HEK293 (cell line): ENCODE measurements at regions not wholly inside any gene's neighbourhood (a gene's known extent, or its start where the extent isn't known, plus 50 kb on each side); places are given as distances from the start of the nearest gene placed in this dataset.

Source experiments
- CTCF ChIA-PET: fragments of 350-600 bp; formaldehyde crosslinking; extraction: SDS; loops from one replicate; lab custom pipeline; 2021; ENCODE audit warnings: antibody characterized with exemption; lab: Yijun Ruan, JAX
- POLR2A ChIA-PET: fragments of 300-600 bp; formaldehyde crosslinking; extraction: SDS; loops from one replicate; lab custom pipeline; 2020; ENCODE audit warnings: antibody characterized with exemption, inconsistent platforms; lab: Yijun Ruan, JAX
- H3K27ac ChIP-seq: fragments of 200-500 bp; sonication (Bioruptor generic); 2 replicates; pipeline ENCODE4 v1.5.1; 2014; ENCODE audit warnings: low read depth, low read length, control low read depth, inconsistent platforms; ENCODE audit errors: extremely low read depth
- H3K36me3 ChIP-seq, 2 experiments: fragments of 200-500 bp in 1 of 2; sonication (Bioruptor generic) in 1 of 2; 1 replicate in 1 of 2; 2 replicates in 1 of 2; pipeline ENCODE4 v1.5.1; 2014 to 2017; ENCODE audit warnings: inconsistent platforms in 2 of 2, low read length in 2 of 2; ENCODE audit not compliant: control insufficient read depth in 2 of 2, insufficient read depth in 1 of 2
- H3K4me1 ChIP-seq: fragments of 200-500 bp; sonication (Bioruptor generic); 2 replicates; pipeline ENCODE4 v1.5.1; 2014; ENCODE audit warnings: mild to moderate bottlenecking, low read length, inconsistent platforms; ENCODE audit not compliant: control insufficient read depth, insufficient read depth
- H3K4me3 ChIP-seq: 2 replicates; pipeline ENCODE4 v1.5.1; 2011; ENCODE audit warnings: low read depth, mild to moderate bottlenecking, control low read depth, low read length, moderate library complexity
- H3K9me3 ChIP-seq: fragments of 200-500 bp; sonication (Bioruptor generic); 2 replicates; pipeline ENCODE4 v1.5.1; 2014; ENCODE audit warnings: low read depth, low read length, inconsistent platforms; ENCODE audit not compliant: control insufficient read depth, insufficient read depth
- KLF7 ChIP-seq: fragments of 450-650 bp; formaldehyde crosslinking; IDR thresholded peaks from 2 replicates; pipeline ENCODE4 v1.5.1; 2016; ENCODE audit warnings: missing biosample characterization, missing genetic modification characterization, borderline replicate concordance
- ZBTB17 ChIP-seq: fragments of 450-650 bp; formaldehyde crosslinking; IDR thresholded peaks from 2 replicates; pipeline ENCODE4 v1.5.1; 2016; ENCODE audit warnings: missing biosample characterization, missing genetic modification characterization
- ZBTB7A ChIP-seq: fragments of 450-650 bp; formaldehyde crosslinking; IDR thresholded peaks from 2 replicates; pipeline ENCODE4 v1.5.1; 2016; ENCODE audit warnings: low read depth, missing biosample characterization, missing genetic modification characterization
- ZNF2 ChIP-seq: fragments of 450-650 bp; formaldehyde crosslinking; IDR thresholded peaks from 2 replicates; pipeline ENCODE4 v1.5.1; 2016; ENCODE audit warnings: missing biosample characterization, missing genetic modification characterization
- ZNF391 ChIP-seq: fragments of 450-650 bp; formaldehyde crosslinking; IDR thresholded peaks from 2 replicates; pipeline ENCODE4 v1.5.1; 2016; ENCODE audit warnings: low read depth, missing biosample characterization, missing genetic modification characterization, borderline replicate concordance
- ZNF548 ChIP-seq: fragments of 450-650 bp; formaldehyde crosslinking; IDR thresholded peaks from 2 replicates; pipeline ENCODE4 v1.5.1; 2016; ENCODE audit warnings: missing biosample characterization, missing genetic modification characterization
- ZNF621 ChIP-seq: fragments of 450-650 bp; formaldehyde crosslinking; IDR thresholded peaks from 2 replicates; pipeline ENCODE4 v1.5.1; 2017; ENCODE audit warnings: missing biosample characterization, missing genetic modification characterization
- ZNF626 ChIP-seq: fragments of 450-650 bp; sonication (Bioruptor Pico); formaldehyde crosslinking; IDR thresholded peaks from 2 replicates; pipeline ENCODE4 v1.5.1; 2018; ENCODE audit warnings: missing biosample characterization, missing genetic modification characterization, inconsistent platforms
- ZNF837 ChIP-seq: fragments of 450-650 bp; formaldehyde crosslinking; IDR thresholded peaks from 2 replicates; pipeline ENCODE4 v1.5.1; 2016; ENCODE audit warnings: missing biosample characterization, missing genetic modification characterization
- ZSCAN16 ChIP-seq: fragments of 450-650 bp; formaldehyde crosslinking; IDR thresholded peaks from 2 replicates; pipeline ENCODE4 v1.5.1; 2016; ENCODE audit warnings: missing biosample characterization, missing genetic modification characterization
- ZSCAN23 ChIP-seq: fragments of 450-650 bp; formaldehyde crosslinking; IDR thresholded peaks from 2 replicates; pipeline ENCODE4 v1.5.1; 2016; ENCODE audit warnings: missing biosample characterization, missing genetic modification characterization
- TF ChIP-seq, protein P1 (sequence below): fragments of 450-650 bp; formaldehyde crosslinking; IDR thresholded peaks from 2 replicates; pipeline ENCODE4 v1.5.1; 2017; ENCODE audit warnings: missing biosample characterization, mild to moderate bottlenecking, missing genetic modification characterization, moderate library complexity
- TF ChIP-seq, protein P2 (sequence below): fragments of 450-650 bp; formaldehyde crosslinking; IDR thresholded peaks from 2 replicates; pipeline ENCODE4 v1.5.1; 2016; ENCODE audit warnings: missing biosample characterization, missing genetic modification characterization
- TF ChIP-seq, protein P3 (sequence below): fragments of 450-650 bp; formaldehyde crosslinking; IDR thresholded peaks from 2 replicates; pipeline ENCODE4 v1.5.1; 2016; ENCODE audit warnings: missing biosample characterization, missing genetic modification characterization
- TF ChIP-seq, protein P4 (sequence below): fragments of 450-650 bp; formaldehyde crosslinking; IDR thresholded peaks from 2 replicates; pipeline ENCODE4 v1.5.1; 2017; ENCODE audit warnings: missing biosample characterization, missing genetic modification characterization
- TF ChIP-seq, protein P5 (sequence below): fragments of 450-650 bp; formaldehyde crosslinking; IDR thresholded peaks from 2 replicates; pipeline ENCODE4 v1.5.1; 2016; ENCODE audit warnings: missing biosample characterization, missing genetic modification characterization, low read depth

DNA sequence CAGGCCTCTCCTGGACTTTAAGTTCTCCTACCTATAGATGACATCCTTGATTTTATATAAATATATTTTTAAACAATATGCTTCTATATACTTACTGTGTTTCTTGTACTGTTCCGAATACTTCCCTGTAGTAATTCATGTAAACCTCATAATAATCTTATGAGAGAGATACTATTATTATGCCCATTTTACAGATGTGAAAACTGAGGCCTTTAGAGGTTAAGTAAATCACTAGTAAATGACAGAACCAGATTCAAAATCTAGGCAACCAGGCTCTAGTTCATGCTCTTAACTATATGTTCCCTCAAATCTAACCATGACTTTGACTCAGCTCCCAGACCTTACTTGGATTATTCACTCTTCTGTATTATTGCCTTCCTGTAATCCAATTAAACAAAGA lies 243.0 kb upstream of the NR4A3 start (continued):
- TF ChIP-seq ZNF621 (tag by site-specific recombination): no peak
- TF ChIP-seq, protein P1, sequence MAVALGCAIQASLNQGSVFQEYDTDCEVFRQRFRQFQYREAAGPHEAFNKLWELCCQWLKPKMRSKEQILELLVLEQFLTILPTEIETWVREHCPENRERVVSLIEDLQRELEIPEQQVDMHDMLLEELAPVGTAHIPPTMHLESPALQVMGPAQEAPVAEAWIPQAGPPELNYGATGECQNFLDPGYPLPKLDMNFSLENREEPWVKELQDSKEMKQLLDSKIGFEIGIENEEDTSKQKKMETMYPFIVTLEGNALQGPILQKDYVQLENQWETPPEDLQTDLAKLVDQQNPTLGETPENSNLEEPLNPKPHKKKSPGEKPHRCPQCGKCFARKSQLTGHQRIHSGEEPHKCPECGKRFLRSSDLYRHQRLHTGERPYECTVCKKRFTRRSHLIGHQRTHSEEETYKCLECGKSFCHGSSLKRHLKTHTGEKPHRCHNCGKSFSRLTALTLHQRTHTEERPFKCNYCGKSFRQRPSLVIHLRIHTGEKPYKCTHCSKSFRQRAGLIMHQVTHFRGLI (tag by site-specific recombination): no peak
- no peak for TF ChIP-seq ZNF2 (tag by site-specific recombination)
- no peak for TF ChIP-seq ZSCAN16 (tag by site-specific recombination)
- TF ChIP-seq, protein P2, sequence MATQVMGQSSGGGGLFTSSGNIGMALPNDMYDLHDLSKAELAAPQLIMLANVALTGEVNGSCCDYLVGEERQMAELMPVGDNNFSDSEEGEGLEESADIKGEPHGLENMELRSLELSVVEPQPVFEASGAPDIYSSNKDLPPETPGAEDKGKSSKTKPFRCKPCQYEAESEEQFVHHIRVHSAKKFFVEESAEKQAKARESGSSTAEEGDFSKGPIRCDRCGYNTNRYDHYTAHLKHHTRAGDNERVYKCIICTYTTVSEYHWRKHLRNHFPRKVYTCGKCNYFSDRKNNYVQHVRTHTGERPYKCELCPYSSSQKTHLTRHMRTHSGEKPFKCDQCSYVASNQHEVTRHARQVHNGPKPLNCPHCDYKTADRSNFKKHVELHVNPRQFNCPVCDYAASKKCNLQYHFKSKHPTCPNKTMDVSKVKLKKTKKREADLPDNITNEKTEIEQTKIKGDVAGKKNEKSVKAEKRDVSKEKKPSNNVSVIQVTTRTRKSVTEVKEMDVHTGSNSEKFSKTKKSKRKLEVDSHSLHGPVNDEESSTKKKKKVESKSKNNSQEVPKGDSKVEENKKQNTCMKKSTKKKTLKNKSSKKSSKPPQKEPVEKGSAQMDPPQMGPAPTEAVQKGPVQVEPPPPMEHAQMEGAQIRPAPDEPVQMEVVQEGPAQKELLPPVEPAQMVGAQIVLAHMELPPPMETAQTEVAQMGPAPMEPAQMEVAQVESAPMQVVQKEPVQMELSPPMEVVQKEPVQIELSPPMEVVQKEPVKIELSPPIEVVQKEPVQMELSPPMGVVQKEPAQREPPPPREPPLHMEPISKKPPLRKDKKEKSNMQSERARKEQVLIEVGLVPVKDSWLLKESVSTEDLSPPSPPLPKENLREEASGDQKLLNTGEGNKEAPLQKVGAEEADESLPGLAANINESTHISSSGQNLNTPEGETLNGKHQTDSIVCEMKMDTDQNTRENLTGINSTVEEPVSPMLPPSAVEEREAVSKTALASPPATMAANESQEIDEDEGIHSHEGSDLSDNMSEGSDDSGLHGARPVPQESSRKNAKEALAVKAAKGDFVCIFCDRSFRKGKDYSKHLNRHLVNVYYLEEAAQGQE (tag by site-specific recombination): no peak
- no peak for TF ChIP-seq ZSCAN23 (tag by site-specific recombination)
- no peak for TF ChIP-seq KLF7 (tag by site-specific recombination)

DNA sequence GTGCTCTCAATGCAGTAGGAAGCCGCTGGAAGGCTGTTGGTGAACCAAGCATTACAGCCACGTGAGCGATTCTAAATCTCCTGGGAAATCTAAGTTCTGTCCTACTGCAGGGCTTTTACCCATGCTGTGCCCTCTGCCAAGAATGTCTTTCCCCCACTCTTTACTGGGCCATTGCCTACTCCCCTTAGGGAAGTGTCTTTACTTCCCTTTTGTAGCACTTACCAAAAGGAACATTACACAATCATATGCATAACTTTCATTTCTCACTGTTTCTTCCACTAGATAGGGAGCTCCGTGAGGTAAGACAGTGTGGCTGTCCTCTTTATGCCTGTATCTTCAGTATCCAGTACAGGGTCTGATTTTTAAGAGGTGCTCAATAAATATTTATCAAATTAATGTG lies 241.7 kb upstream of the NR4A3 start:
- no peaks in the 10 kb centered on the region for H3K9me3 ChIP-seq
- no peak for TF ChIP-seq ZBTB17 (tag by site-specific recombination)
- no peak for TF ChIP-seq ZBTB7A (tag by site-specific recombination)
- TF ChIP-seq, protein P3, sequence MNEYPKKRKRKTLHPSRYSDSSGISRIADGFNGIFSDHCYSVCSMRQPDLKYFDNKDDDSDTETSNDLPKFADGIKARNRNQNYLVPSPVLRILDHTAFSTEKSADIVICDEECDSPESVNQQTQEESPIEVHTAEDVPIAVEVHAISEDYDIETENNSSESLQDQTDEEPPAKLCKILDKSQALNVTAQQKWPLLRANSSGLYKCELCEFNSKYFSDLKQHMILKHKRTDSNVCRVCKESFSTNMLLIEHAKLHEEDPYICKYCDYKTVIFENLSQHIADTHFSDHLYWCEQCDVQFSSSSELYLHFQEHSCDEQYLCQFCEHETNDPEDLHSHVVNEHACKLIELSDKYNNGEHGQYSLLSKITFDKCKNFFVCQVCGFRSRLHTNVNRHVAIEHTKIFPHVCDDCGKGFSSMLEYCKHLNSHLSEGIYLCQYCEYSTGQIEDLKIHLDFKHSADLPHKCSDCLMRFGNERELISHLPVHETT (tag by site-specific recombination): no peak
- no peak for TF ChIP-seq ZNF391 (tag by site-specific recombination)
- no peak for TF ChIP-seq ZNF626
- TF ChIP-seq, protein P4, sequence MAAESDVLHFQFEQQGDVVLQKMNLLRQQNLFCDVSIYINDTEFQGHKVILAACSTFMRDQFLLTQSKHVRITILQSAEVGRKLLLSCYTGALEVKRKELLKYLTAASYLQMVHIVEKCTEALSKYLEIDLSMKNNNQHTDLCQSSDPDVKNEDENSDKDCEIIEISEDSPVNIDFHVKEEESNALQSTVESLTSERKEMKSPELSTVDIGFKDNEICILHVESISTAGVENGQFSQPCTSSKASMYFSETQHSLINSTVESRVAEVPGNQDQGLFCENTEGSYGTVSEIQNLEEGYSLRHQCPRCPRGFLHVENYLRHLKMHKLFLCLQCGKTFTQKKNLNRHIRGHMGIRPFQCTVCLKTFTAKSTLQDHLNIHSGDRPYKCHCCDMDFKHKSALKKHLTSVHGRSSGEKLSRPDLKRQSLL: no peak
- no peak for TF ChIP-seq ZNF837 (tag by site-specific recombination)
- TF ChIP-seq ZNF548 (tag by site-specific recombination): no peak
- TF ChIP-seq, protein P5, sequence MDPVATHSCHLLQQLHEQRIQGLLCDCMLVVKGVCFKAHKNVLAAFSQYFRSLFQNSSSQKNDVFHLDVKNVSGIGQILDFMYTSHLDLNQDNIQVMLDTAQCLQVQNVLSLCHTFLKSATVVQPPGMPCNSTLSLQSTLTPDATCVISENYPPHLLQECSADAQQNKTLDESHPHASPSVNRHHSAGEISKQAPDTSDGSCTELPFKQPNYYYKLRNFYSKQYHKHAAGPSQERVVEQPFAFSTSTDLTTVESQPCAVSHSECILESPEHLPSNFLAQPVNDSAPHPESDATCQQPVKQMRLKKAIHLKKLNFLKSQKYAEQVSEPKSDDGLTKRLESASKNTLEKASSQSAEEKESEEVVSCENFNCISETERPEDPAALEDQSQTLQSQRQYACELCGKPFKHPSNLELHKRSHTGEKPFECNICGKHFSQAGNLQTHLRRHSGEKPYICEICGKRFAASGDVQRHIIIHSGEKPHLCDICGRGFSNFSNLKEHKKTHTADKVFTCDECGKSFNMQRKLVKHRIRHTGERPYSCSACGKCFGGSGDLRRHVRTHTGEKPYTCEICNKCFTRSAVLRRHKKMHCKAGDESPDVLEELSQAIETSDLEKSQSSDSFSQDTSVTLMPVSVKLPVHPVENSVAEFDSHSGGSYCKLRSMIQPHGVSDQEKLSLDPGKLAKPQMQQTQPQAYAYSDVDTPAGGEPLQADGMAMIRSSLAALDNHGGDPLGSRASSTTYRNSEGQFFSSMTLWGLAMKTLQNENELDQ (tag by site-specific recombination): no peak
- H3K36me3 ChIP-seq: no peaks in the 10 kb centered on the region
- no peak overlapping the region for H3K27ac ChIP-seq
- H3K4me1 ChIP-seq: no peaks in the 10 kb centered on the region
- no peak overlapping the region for H3K4me3 ChIP-seq
- ChIA-PET POLR2A (no interaction called here), CTCF (no interaction called here)
